ENCODE measurements at regions not wholly inside any gene's neighbourhood (a gene's known extent, or its start where the extent isn't known, plus 50 kb on each side); places are given as distances from the start of the nearest gene placed in this dataset.

- TF ChIP-seq, protein P1, sequence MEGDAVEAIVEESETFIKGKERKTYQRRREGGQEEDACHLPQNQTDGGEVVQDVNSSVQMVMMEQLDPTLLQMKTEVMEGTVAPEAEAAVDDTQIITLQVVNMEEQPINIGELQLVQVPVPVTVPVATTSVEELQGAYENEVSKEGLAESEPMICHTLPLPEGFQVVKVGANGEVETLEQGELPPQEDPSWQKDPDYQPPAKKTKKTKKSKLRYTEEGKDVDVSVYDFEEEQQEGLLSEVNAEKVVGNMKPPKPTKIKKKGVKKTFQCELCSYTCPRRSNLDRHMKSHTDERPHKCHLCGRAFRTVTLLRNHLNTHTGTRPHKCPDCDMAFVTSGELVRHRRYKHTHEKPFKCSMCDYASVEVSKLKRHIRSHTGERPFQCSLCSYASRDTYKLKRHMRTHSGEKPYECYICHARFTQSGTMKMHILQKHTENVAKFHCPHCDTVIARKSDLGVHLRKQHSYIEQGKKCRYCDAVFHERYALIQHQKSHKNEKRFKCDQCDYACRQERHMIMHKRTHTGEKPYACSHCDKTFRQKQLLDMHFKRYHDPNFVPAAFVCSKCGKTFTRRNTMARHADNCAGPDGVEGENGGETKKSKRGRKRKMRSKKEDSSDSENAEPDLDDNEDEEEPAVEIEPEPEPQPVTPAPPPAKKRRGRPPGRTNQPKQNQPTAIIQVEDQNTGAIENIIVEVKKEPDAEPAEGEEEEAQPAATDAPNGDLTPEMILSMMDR (IDR thresholded peaks at IDR 0.05; ENCODE audit: low read length), result no peak
- no peak for TF ChIP-seq EZH2phosphoT487 (IDR thresholded peaks at IDR 0.05; ENCODE audit: low read length)
- TF ChIP-seq EZH2 (optimal IDR thresholded peaks at IDR 0.05; ENCODE audit: low read depth, low read length), result no peak
Observed at GRCh38 chr12:124436366-124436765, 131.0 kb downstream of the NCOR2 start.
